ENCODE measurements at regions not wholly inside any gene's neighbourhood (a gene's known extent, or its start where the extent isn't known, plus 50 kb on each side); places are given as distances from the start of the nearest gene placed in this dataset.

DNA sequence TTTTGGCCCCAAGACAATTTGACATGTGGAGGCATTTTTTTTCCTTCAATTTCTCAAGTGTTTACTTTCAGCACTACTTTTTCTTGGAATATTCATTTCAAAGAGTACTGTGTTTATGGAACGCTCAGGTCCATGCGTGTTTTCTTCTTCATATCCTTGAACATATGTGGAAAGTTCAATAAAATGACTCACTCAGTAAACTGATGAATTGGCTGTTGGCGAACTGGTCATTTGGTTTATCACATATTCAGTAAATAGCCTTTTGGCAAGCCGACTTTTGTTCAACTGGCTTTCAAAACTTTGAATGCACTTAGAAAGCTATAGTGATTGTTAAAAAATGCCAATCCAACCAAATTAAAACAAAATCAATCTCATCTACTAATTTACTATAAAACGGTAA lies 964.6 kb upstream of the SLC35B3 start:
- Histone ChIP-seq H3K79me2 (ENCODE audit: insufficient read depth, low read length) (no peaks in the 10 kb centered on the region), H4K20me1 (ENCODE audit: insufficient read depth) (no peaks in the 10 kb centered on the region), H3K9me3 (ENCODE audit: control insufficient read depth in 1 of 2, insufficient read depth in 1 of 2, low read depth in 1 of 2, low read length in 2 of 2) (no peaks in the 10 kb centered on the region), H3K4me1 (ENCODE audit: control insufficient read depth in 1 of 2, insufficient read depth in 2 of 2, low read length in 2 of 2) (peaks cover 2 to 8% of the 10 kb centered on the region in 2 experiments; a peak in 3 of 4 replicates), H3K4me3 (replicated peaks in 1 of 2; ENCODE audit: low read depth in 1 of 2, low read length in 2 of 2) (no peak overlapping the region), H3K27me3 (ENCODE audit: insufficient read depth, low read length) (peaks cover 10% of the 10 kb centered on the region; the same call in 1 of the 2 replicates), H3K9me2 (ENCODE audit: insufficient read depth) (no peaks in the 10 kb centered on the region), H2AFZ (ENCODE audit: low read depth, low read length, poor library complexity, severe bottlenecking) (no peak overlapping the region), H3K36me3 (ENCODE audit: control insufficient read depth in 1 of 2, insufficient read depth in 2 of 2, low read length in 2 of 2) (no peaks in the 10 kb centered on the region), H3K4me2 (ENCODE audit: low read length) (no peak overlapping the region), H3K27ac (ENCODE audit: low read depth, low read length) (no peak overlapping the region), H3K9ac (ENCODE audit: low read length) (no peak overlapping the region)
- intact Hi-C loops (cut with micrococcal nuclease), result no loop called here
- no peak for TF ChIP-seq ZNF274 (IDR thresholded peaks at IDR 0.05; ENCODE audit: low read depth, low read length)
- TF ChIP-seq ELF1 (IDR thresholded peaks at IDR 0.05; ENCODE audit: borderline replicate concordance, low read depth), result no peak
- TF ChIP-seq, protein P1, sequence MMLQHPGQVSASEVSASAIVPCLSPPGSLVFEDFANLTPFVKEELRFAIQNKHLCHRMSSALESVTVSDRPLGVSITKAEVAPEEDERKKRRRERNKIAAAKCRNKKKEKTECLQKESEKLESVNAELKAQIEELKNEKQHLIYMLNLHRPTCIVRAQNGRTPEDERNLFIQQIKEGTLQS (IDR thresholded peaks at IDR 0.05), result no peak
- TF ChIP-seq TCF7L2 (IDR thresholded peaks at IDR 0.05; ENCODE audit: borderline replicate concordance, extremely low read depth, insufficient read depth, insufficient read length), result no peak
- TF ChIP-seq FOSL1 (IDR thresholded peaks at IDR 0.05; ENCODE audit: low read depth), result no peak
- TF ChIP-seq, protein P2, sequence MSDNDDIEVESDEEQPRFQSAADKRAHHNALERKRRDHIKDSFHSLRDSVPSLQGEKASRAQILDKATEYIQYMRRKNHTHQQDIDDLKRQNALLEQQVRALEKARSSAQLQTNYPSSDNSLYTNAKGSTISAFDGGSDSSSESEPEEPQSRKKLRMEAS (IDR thresholded peaks at IDR 0.05), result no peak
- TF ChIP-seq ZFX (IDR thresholded peaks at IDR 0.05), result no peak
- TF ChIP-seq EZH2 (IDR thresholded peaks at IDR 0.05), result no peak
- TF ChIP-seq EZH2phosphoT487 (IDR thresholded peaks at IDR 0.05; ENCODE audit: borderline replicate concordance), result no peak
- no peak for TF ChIP-seq JUND (IDR thresholded peaks at IDR 0.05)
- TF ChIP-seq POLR2A (IDR thresholded peaks at IDR 0.05; ENCODE audit: borderline replicate concordance, extremely low read depth, insufficient read depth, insufficient read length), result no peak
- TF ChIP-seq, protein P3, sequence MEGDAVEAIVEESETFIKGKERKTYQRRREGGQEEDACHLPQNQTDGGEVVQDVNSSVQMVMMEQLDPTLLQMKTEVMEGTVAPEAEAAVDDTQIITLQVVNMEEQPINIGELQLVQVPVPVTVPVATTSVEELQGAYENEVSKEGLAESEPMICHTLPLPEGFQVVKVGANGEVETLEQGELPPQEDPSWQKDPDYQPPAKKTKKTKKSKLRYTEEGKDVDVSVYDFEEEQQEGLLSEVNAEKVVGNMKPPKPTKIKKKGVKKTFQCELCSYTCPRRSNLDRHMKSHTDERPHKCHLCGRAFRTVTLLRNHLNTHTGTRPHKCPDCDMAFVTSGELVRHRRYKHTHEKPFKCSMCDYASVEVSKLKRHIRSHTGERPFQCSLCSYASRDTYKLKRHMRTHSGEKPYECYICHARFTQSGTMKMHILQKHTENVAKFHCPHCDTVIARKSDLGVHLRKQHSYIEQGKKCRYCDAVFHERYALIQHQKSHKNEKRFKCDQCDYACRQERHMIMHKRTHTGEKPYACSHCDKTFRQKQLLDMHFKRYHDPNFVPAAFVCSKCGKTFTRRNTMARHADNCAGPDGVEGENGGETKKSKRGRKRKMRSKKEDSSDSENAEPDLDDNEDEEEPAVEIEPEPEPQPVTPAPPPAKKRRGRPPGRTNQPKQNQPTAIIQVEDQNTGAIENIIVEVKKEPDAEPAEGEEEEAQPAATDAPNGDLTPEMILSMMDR (IDR thresholded peaks at IDR 0.05 in 2 of 3, conservative IDR thresholded peaks at IDR 0.05 in 1 of 3; ENCODE audit: borderline replicate concordance in 1 of 3, insufficient read depth in 1 of 3, low read depth in 2 of 3, low read length in 2 of 3), result no peak
- no peak for TF ChIP-seq SIN3A (IDR thresholded peaks at IDR 0.05; ENCODE audit: low read depth)
- TF ChIP-seq YY1 (IDR thresholded peaks at IDR 0.05; ENCODE audit: extremely low read depth, insufficient replicate concordance, low read depth, low read length), result no peak
- TF ChIP-seq RAD21 (IDR thresholded peaks at IDR 0.05; ENCODE audit: low read depth), result no peak
- TF ChIP-seq, protein P4, sequence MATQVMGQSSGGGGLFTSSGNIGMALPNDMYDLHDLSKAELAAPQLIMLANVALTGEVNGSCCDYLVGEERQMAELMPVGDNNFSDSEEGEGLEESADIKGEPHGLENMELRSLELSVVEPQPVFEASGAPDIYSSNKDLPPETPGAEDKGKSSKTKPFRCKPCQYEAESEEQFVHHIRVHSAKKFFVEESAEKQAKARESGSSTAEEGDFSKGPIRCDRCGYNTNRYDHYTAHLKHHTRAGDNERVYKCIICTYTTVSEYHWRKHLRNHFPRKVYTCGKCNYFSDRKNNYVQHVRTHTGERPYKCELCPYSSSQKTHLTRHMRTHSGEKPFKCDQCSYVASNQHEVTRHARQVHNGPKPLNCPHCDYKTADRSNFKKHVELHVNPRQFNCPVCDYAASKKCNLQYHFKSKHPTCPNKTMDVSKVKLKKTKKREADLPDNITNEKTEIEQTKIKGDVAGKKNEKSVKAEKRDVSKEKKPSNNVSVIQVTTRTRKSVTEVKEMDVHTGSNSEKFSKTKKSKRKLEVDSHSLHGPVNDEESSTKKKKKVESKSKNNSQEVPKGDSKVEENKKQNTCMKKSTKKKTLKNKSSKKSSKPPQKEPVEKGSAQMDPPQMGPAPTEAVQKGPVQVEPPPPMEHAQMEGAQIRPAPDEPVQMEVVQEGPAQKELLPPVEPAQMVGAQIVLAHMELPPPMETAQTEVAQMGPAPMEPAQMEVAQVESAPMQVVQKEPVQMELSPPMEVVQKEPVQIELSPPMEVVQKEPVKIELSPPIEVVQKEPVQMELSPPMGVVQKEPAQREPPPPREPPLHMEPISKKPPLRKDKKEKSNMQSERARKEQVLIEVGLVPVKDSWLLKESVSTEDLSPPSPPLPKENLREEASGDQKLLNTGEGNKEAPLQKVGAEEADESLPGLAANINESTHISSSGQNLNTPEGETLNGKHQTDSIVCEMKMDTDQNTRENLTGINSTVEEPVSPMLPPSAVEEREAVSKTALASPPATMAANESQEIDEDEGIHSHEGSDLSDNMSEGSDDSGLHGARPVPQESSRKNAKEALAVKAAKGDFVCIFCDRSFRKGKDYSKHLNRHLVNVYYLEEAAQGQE (IDR thresholded peaks at IDR 0.05; ENCODE audit: low read depth), result no peak
- ChIA-PET CTCF (no interaction called here), RAD21 (ENCODE audit: low non-redundant PET in 1 of 2, low total read pairs in 2 of 2, uncharacterized antibody in 2 of 2, unreplicated experiment in 2 of 2) (no interaction called here), POLR2A (no interaction called here)
- no TSS peak for BruUV-seq (replicated peaks)
- DNase-seq (ENCODE audit: low read depth, low spot score) (no peak), ATAC-seq (no peak)
